ENCODE measurements at regions not wholly inside any gene's neighbourhood (a gene's known extent, or its start where the extent isn't known, plus 50 kb on each side); places are given as distances from the start of the nearest gene placed in this dataset.

DNA sequence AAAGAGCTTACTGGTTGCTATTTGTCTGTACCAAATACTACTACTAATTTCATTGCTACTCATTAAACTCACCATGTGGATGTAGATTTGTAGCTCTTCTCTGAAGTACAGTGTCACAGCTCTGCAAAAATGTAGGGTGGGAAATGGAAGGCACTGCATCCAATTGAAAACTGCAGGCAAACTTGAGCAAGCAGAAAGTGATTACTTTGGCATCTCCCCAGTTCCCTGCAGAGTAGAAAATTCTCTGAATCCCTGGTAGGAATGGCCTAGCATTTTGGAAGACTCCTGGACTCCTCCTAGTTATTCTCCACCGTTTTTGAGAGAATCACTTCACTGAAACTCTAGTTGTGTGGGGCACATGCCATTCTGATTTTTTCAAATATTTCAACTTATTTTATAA is 239.1 kb downstream of the DIO2 start:
- BruUV-seq (replicated peaks), result no TSS peak
- Mint-ChIP-seq H3K4me3 (ENCODE audit: low read depth, unreplicated experiment) (no peak overlapping the region), H3K4me1 (ENCODE audit: low read depth, unreplicated experiment) (no peaks in the 10 kb centered on the region), H3K36me3 (ENCODE audit: insufficient read depth, unreplicated experiment) (no peaks in the 10 kb centered on the region), H3K27me3 (ENCODE audit: unreplicated experiment) (no peaks in the 10 kb centered on the region), H3K27ac (ENCODE audit: unreplicated experiment) (no peak overlapping the region), H3K9me3 (ENCODE audit: low read depth, unreplicated experiment) (peaks cover under 1% of the 10 kb centered on the region)
- no peak for DNase-seq
- TF ChIP-seq, protein P1, sequence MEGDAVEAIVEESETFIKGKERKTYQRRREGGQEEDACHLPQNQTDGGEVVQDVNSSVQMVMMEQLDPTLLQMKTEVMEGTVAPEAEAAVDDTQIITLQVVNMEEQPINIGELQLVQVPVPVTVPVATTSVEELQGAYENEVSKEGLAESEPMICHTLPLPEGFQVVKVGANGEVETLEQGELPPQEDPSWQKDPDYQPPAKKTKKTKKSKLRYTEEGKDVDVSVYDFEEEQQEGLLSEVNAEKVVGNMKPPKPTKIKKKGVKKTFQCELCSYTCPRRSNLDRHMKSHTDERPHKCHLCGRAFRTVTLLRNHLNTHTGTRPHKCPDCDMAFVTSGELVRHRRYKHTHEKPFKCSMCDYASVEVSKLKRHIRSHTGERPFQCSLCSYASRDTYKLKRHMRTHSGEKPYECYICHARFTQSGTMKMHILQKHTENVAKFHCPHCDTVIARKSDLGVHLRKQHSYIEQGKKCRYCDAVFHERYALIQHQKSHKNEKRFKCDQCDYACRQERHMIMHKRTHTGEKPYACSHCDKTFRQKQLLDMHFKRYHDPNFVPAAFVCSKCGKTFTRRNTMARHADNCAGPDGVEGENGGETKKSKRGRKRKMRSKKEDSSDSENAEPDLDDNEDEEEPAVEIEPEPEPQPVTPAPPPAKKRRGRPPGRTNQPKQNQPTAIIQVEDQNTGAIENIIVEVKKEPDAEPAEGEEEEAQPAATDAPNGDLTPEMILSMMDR (IDR thresholded peaks at IDR 0.05; ENCODE audit: unreplicated experiment), result no peak
- intact Hi-C loops (cut with micrococcal nuclease; ENCODE audit: unreplicated experiment), result no loop called here
- CTCF ChIA-PET, result no interaction called here

DNA sequence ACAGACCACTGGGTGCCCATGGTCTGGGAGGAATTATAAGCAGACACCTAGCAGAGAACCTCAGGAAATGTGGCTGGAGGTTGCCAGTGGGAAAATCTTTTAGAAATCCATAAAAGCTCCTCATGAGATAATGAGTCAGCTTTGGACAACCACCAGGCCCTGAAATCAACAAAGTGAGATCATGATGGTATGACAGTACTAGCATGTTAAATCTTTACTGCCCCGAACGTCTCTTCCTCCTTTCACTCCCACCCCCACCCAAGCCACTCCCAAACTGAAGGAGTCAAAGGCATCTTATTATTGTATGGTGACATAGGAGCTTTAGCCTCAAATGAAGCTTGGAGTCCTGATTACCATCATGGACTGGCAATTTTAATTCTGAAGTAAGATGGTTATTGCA is 240.0 kb downstream of the DIO2 start:
- CTCF ChIA-PET, result interaction anchor here (0.6 kb wide), 1 partner anchor 20 kb away, joined by 5 read pairs; no protein-coding TSS in a partner anchor
- Mint-ChIP-seq H3K27me3 (ENCODE audit: unreplicated experiment) (no peaks in the 10 kb centered on the region), H3K4me1 (ENCODE audit: low read depth, unreplicated experiment) (no peaks in the 10 kb centered on the region), H3K9me3 (ENCODE audit: low read depth, unreplicated experiment) (no peaks in the 10 kb centered on the region), H3K27ac (ENCODE audit: unreplicated experiment) (no peak overlapping the region), H3K36me3 (ENCODE audit: insufficient read depth, unreplicated experiment) (no peaks in the 10 kb centered on the region), H3K4me3 (ENCODE audit: low read depth, unreplicated experiment) (no peak overlapping the region)
- TF ChIP-seq, protein P1 (IDR thresholded peaks at IDR 0.05; ENCODE audit: unreplicated experiment), result no peak
- DNase-seq, result no peak
- BruUV-seq (replicated peaks), result no TSS peak
- intact Hi-C loops (cut with micrococcal nuclease; ENCODE audit: unreplicated experiment), result no loop called here

DNA sequence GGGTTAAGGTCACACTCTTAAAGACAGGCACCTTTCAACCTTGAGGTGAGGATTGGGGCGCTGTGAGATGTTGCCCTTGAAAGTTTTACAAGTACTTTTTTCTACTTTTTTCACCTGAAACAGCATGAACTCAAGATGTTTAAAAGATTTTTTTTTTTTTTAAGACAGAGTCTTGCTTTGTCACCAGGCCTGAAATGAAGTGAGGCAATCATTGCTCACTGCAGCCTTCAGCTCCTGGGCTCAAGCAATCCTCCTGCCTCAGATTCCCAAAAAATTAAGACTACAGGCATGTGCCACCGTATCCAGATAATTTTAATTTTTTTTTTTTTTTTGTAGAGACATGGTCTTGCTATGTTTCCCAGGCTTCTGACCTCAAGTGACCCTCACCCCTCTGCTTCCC is 243.9 kb downstream of the DIO2 start:
- TF ChIP-seq, protein P1 (IDR thresholded peaks at IDR 0.05; ENCODE audit: unreplicated experiment), result no peak
- Mint-ChIP-seq H3K36me3 (ENCODE audit: insufficient read depth, unreplicated experiment) (no peaks in the 10 kb centered on the region), H3K27me3 (ENCODE audit: unreplicated experiment) (no peaks in the 10 kb centered on the region), H3K9me3 (ENCODE audit: low read depth, unreplicated experiment) (no peaks in the 10 kb centered on the region), H3K4me1 (ENCODE audit: low read depth, unreplicated experiment) (no peaks in the 10 kb centered on the region), H3K4me3 (ENCODE audit: low read depth, unreplicated experiment) (no peak overlapping the region), H3K27ac (ENCODE audit: unreplicated experiment) (no peak overlapping the region)
- intact Hi-C loops (cut with micrococcal nuclease; ENCODE audit: unreplicated experiment), result no loop called here
- no peak for DNase-seq
- CTCF ChIA-PET, result interaction anchor here (0.7 kb wide), 1 partner anchor 127 kb away, joined by 4 read pairs; no protein-coding TSS in a partner anchor
- BruUV-seq (replicated peaks), result no TSS peak

DNA sequence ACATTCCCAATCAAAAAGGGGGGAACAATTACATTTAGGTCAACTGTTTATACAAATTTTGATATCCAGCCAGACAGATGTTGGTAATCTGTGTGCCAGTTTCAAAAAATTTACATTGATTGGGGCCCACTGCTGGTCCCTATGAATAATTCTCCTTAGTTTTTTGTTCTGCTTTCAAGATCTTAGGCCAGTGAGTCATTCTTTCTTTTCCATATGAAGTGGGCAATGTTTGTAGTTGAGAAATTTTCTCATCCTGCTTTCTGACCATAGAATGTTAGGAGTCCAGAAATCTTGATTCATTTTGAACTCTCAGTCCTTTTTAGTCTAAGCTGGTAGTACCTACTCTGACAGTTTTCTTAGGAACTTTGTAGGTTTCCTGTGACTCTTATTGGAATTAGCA is 244.3 kb downstream of the DIO2 start:
- Mint-ChIP-seq H3K4me1 (ENCODE audit: low read depth, unreplicated experiment) (no peaks in the 10 kb centered on the region), H3K27ac (ENCODE audit: unreplicated experiment) (no peak overlapping the region), H3K4me3 (ENCODE audit: low read depth, unreplicated experiment) (no peak overlapping the region), H3K9me3 (ENCODE audit: low read depth, unreplicated experiment) (no peaks in the 10 kb centered on the region), H3K36me3 (ENCODE audit: insufficient read depth, unreplicated experiment) (no peaks in the 10 kb centered on the region), H3K27me3 (ENCODE audit: unreplicated experiment) (no peaks in the 10 kb centered on the region)
- no peak for DNase-seq
- no TSS peak for BruUV-seq (replicated peaks)
- TF ChIP-seq, protein P1 (IDR thresholded peaks at IDR 0.05; ENCODE audit: unreplicated experiment), result no peak
- CTCF ChIA-PET, result no interaction called here
- intact Hi-C loops (cut with micrococcal nuclease; ENCODE audit: unreplicated experiment), result no loop called here

Measured in Calu3 (cell line).